H9 (cell line): ENCODE measurements at regions not wholly inside any gene's neighbourhood (a gene's known extent, or its start where the extent isn't known, plus 50 kb on each side); places are given as distances from the start of the nearest gene placed in this dataset.

ENCODE experiments used
- DNase-seq: peaks from one replicate; pipeline ENCODE4 v3.0.0-alpha.2; 2017
- H2AFZ ChIP-seq: one replicate; pipeline ENCODE4 v1.6.1; 2013; ENCODE audit warnings: mild to moderate bottlenecking, low read length, control low read depth, moderate library complexity
- H2AK5ac ChIP-seq: 2 replicates; pipeline ENCODE4 v1.6.1; 2013; ENCODE audit warnings: low read length, control low read depth, mixed read lengths; ENCODE audit not compliant: insufficient read length
- H2BK120ac ChIP-seq: one replicate; pipeline ENCODE4 v1.6.1; 2013; ENCODE audit warnings: low read depth, mild to moderate bottlenecking, low read length, control low read depth, inconsistent platforms; ENCODE audit not compliant: poor library complexity, severe bottlenecking
- H2BK12ac ChIP-seq: 2 replicates; pipeline ENCODE4 v1.6.1; 2013; ENCODE audit warnings: low read length, control low read depth, mixed read lengths, low read depth; ENCODE audit not compliant: insufficient read length
- H2BK15ac ChIP-seq: 2 replicates; pipeline ENCODE4 v1.6.1; 2013; ENCODE audit warnings: low read depth, low read length, control low read depth
- H2BK20ac ChIP-seq: one replicate; pipeline ENCODE4 v1.6.1; 2013; ENCODE audit warnings: low read depth, mild to moderate bottlenecking, low read length, control low read depth, inconsistent platforms; ENCODE audit not compliant: poor library complexity, severe bottlenecking
- H2BK5ac ChIP-seq: 2 replicates; pipeline ENCODE4 v1.6.1; 2013; ENCODE audit warnings: low read length, control low read depth, mixed read lengths; ENCODE audit not compliant: insufficient read length
- H3K14ac ChIP-seq: 2 replicates; pipeline ENCODE4 v1.6.1; 2013; ENCODE audit warnings: low read length, control low read depth; ENCODE audit not compliant: insufficient read depth
- H3K18ac ChIP-seq: 2 replicates; pipeline ENCODE4 v1.6.1; 2013; ENCODE audit warnings: low read depth, mild to moderate bottlenecking, mixed read lengths, low read length, control low read depth; ENCODE audit not compliant: insufficient read length
- H3K23ac ChIP-seq: 2 replicates; pipeline ENCODE4 v1.6.1; 2013; ENCODE audit warnings: low read length, control low read depth, mixed read lengths, low read depth; ENCODE audit not compliant: insufficient read length
- H3K23me2 ChIP-seq: 2 replicates; pipeline ENCODE4 v1.6.1; 2013; ENCODE audit warnings: low read depth, mild to moderate bottlenecking, mixed read lengths, low read length, control low read depth; ENCODE audit not compliant: insufficient read length, poor library complexity, severe bottlenecking
- H3K27ac ChIP-seq: 2 replicates; pipeline ENCODE4 v1.5.1; 2013; ENCODE audit warnings: low read length, control low read depth, mixed read lengths, low read depth; ENCODE audit not compliant: insufficient read length
- H3K27me3 ChIP-seq: 2 replicates; pipeline ENCODE4 v1.6.1; 2013; ENCODE audit warnings: low read length, control low read depth, inconsistent platforms; ENCODE audit not compliant: insufficient read depth
- H3K4ac ChIP-seq: 2 replicates; pipeline ENCODE4 v1.6.1; 2013; ENCODE audit warnings: low read depth, mild to moderate bottlenecking, control low read depth, inconsistent platforms, low read length, moderate library complexity
- H3K4me1 ChIP-seq: 2 replicates; pipeline ENCODE4 v1.6.1; 2013; ENCODE audit warnings: low read length, control low read depth, inconsistent platforms; ENCODE audit not compliant: insufficient read depth
- H3K4me2 ChIP-seq: 2 replicates; pipeline ENCODE4 v1.6.1; 2013; ENCODE audit warnings: low read length, control low read depth, mixed read lengths; ENCODE audit not compliant: insufficient read length, insufficient read depth
- H3K56ac ChIP-seq: 2 replicates; pipeline ENCODE4 v1.6.1; 2013; ENCODE audit warnings: low read depth, mild to moderate bottlenecking, mixed read lengths, low read length, control low read depth; ENCODE audit not compliant: insufficient read length
- H3K79me1 ChIP-seq: 2 replicates; pipeline ENCODE4 v1.6.1; 2013; ENCODE audit warnings: low read depth, mild to moderate bottlenecking, moderate library complexity, low read length, control low read depth, inconsistent platforms; ENCODE audit not compliant: insufficient read depth, poor library complexity, severe bottlenecking
- H3K79me2 ChIP-seq: 2 replicates; pipeline ENCODE4 v1.6.1; 2013; ENCODE audit warnings: low read length, control low read depth, inconsistent platforms; ENCODE audit not compliant: insufficient read depth
- H3K9ac ChIP-seq: 2 replicates; pipeline ENCODE4 v1.6.1; 2013; ENCODE audit warnings: low read length, control low read depth, mixed read lengths; ENCODE audit not compliant: insufficient read length; ENCODE audit errors: extremely low read depth
- H3K9me3 ChIP-seq: one replicate; pipeline ENCODE4 v1.6.1; 2013; ENCODE audit warnings: low read depth, low read length, inconsistent platforms; ENCODE audit not compliant: control insufficient read depth
- H3T11ph ChIP-seq: one replicate; pipeline ENCODE4 v1.6.1; 2013; ENCODE audit warnings: mild to moderate bottlenecking, low read length, control low read depth, inconsistent platforms
- H4K20me1 ChIP-seq: one replicate; pipeline ENCODE4 v1.6.1; 2013; ENCODE audit not compliant: control insufficient read depth, insufficient read length, insufficient read depth
- H4K5ac ChIP-seq: 2 replicates; pipeline ENCODE4 v1.6.1; 2013; ENCODE audit warnings: low read depth, mild to moderate bottlenecking, mixed read lengths, low read length, control low read depth; ENCODE audit not compliant: insufficient read length
- H4K8ac ChIP-seq: replicated peaks from 2 replicates; pipeline ENCODE4 v1.6.1; 2013; ENCODE audit warnings: low read length, control low read depth, mixed read lengths, low read depth; ENCODE audit not compliant: insufficient read length
- H4K91ac ChIP-seq: 2 replicates; pipeline ENCODE4 v1.6.1; 2013; ENCODE audit warnings: low read depth, mild to moderate bottlenecking, moderate library complexity, mixed read lengths, low read length, control low read depth; ENCODE audit not compliant: insufficient read length
- H3K27ac Mint-ChIP-seq, 3 experiments: 2 replicates in 2 of 3; 3 replicates in 1 of 3; pipeline ENCODE4 v1.8.0; 2020 to 2021; ENCODE audit warnings: mixed read lengths in 3 of 3, mild to moderate bottlenecking in 1 of 3, moderate library complexity in 1 of 3
- H3K27me3 Mint-ChIP-seq: 2 replicates; pipeline ENCODE4 v1.8.0; 2021; ENCODE audit warnings: low read depth, mild to moderate bottlenecking, moderate library complexity, mixed read lengths
- H3K36me3 Mint-ChIP-seq, 3 experiments: 2 replicates in 2 of 3; 3 replicates in 1 of 3; pipeline ENCODE4 v1.8.0; 2020 to 2021; ENCODE audit warnings: low read depth in 3 of 3, mixed read lengths in 3 of 3; ENCODE audit not compliant: insufficient read depth in 1 of 3
- H3K4me1 Mint-ChIP-seq, 2 experiments: 2 replicates each; pipeline ENCODE4 v1.8.0; 2020; ENCODE audit warnings: mixed read lengths in 2 of 2
- H3K4me3 Mint-ChIP-seq, 2 experiments: 2 replicates in 1 of 2; 3 replicates in 1 of 2; pipeline ENCODE4 v1.8.0; 2020 to 2021; ENCODE audit warnings: mild to moderate bottlenecking in 2 of 2, mixed read lengths in 2 of 2, moderate library complexity in 1 of 2
- H3K9me3 Mint-ChIP-seq, 2 experiments: 2 replicates in 1 of 2; 3 replicates in 1 of 2; pipeline ENCODE4 v1.8.0; 2020; ENCODE audit warnings: mild to moderate bottlenecking in 2 of 2, mixed read lengths in 2 of 2, moderate library complexity in 1 of 2
- WGBS: extraction: QIAGEN DNeasy Blood & Tissue Kit; methylation state at CpG from one replicate; pipeline ENCODE4 v1.1.7; 2013; ENCODE audit warnings: missing lambda C conversion rate, low lambda C conversion rate, mixed read lengths; ENCODE audit not compliant: insufficient read length; ENCODE audit errors: extremely low coverage; 5-methylcytosine and 5-hydroxymethylcytosine counted together
- TF ChIP-seq, protein P1 (sequence below): fragments of 200-600 bp; sonication (generic); conservative IDR thresholded peaks from 3 replicates; pipeline ENCODE4 v1.8.0; 2021; ENCODE audit warnings: antibody characterized with exemption, mild to moderate bottlenecking

DNA sequence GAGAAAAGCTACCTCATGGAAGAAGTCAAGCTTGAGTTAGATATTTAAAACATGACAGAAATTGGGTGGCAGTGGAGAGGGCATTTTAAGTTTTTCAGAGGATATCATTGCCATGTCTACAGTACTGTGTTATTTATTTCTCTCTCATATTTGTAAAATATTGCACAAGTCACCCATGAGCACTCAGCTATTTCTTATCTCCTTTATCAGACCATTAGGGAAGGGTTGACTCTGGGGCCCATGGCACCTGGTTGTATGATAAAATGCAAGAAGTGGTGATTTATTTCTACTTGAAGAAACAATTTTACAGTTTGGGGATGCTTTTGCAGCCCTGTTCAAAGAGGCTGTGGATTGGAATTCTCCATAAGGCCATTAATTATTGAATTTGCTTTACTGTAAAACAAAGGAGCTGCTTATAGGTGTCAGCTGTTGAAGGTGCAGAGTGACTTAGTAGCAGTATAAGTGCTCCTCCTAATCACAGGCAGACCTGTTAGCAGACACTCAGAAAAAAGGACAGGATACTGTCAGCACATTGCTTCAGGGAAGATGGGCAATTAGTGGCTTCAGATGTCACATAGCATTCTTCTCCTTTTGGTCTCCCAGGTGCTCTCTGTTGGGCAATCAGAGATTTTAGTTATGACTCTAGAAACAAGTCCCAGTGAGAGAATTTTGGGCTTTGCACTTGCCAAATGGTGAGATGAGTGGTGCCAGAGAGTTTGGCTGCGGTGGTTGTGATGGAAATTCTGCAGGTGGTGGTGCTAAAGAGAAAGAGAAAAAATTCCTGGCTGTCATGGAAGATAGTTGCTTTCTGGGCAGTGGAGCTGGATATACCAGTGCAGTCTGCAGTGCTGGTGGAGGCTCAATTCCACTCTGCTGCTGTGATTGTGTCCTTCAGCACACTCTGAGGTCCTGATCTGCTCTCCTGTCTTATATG is 129.7 kb upstream of the ROPN1 start:
- Histone ChIP-seq H4K91ac (no peak overlapping the region), H3K9me3 (no peaks in the 10 kb centered on the region), H3T11ph (no peak overlapping the region), H3K18ac (no peak overlapping the region), H3K4me1 (no peaks in the 10 kb centered on the region), H3K14ac (no peak overlapping the region), H4K5ac (no peak overlapping the region), H2AFZ (no peak overlapping the region), H3K4ac (no peak overlapping the region), H2BK12ac (no peak overlapping the region), H3K79me2 (no peaks in the 10 kb centered on the region), H4K8ac (no peak overlapping the region), H4K20me1 (no peaks in the 10 kb centered on the region), H3K9ac (no peak overlapping the region), H3K4me2 (no peak overlapping the region), H2BK5ac (no peak overlapping the region), H3K56ac (no peak overlapping the region), H2BK15ac (no peak overlapping the region), H3K27me3 (no peaks in the 10 kb centered on the region), H2BK20ac (no peak overlapping the region), H3K27ac (no peak overlapping the region), H3K23me2 (no peaks in the 10 kb centered on the region), H2BK120ac (no peak overlapping the region), H2AK5ac (no peak overlapping the region), H3K23ac (no peak overlapping the region), H3K79me1 (no peaks in the 10 kb centered on the region)
- no peak overlapping the region for H3K4me3 Mint-ChIP-seq
- H3K27ac Mint-ChIP-seq, result no peak overlapping the region
- no peaks in the 10 kb centered on the region for H3K36me3 Mint-ChIP-seq
- H3K9me3 Mint-ChIP-seq, result no peaks in the 10 kb centered on the region
- peaks cover 10 to 15% of the 10 kb centered on the region in 2 experiments for H3K4me1 Mint-ChIP-seq
- TF ChIP-seq, protein P1, sequence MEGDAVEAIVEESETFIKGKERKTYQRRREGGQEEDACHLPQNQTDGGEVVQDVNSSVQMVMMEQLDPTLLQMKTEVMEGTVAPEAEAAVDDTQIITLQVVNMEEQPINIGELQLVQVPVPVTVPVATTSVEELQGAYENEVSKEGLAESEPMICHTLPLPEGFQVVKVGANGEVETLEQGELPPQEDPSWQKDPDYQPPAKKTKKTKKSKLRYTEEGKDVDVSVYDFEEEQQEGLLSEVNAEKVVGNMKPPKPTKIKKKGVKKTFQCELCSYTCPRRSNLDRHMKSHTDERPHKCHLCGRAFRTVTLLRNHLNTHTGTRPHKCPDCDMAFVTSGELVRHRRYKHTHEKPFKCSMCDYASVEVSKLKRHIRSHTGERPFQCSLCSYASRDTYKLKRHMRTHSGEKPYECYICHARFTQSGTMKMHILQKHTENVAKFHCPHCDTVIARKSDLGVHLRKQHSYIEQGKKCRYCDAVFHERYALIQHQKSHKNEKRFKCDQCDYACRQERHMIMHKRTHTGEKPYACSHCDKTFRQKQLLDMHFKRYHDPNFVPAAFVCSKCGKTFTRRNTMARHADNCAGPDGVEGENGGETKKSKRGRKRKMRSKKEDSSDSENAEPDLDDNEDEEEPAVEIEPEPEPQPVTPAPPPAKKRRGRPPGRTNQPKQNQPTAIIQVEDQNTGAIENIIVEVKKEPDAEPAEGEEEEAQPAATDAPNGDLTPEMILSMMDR, result no peak
- WGBS, result no CpG with 5 or more reads among the region's 1 CpG
- no peaks in the 10 kb centered on the region for H3K27me3 Mint-ChIP-seq
- no peak for DNase-seq
